ENCODE measurements at regions not wholly inside any gene's neighbourhood (a gene's known extent, or its start where the extent isn't known, plus 50 kb on each side); places are given as distances from the start of the nearest gene placed in this dataset.

DNA sequence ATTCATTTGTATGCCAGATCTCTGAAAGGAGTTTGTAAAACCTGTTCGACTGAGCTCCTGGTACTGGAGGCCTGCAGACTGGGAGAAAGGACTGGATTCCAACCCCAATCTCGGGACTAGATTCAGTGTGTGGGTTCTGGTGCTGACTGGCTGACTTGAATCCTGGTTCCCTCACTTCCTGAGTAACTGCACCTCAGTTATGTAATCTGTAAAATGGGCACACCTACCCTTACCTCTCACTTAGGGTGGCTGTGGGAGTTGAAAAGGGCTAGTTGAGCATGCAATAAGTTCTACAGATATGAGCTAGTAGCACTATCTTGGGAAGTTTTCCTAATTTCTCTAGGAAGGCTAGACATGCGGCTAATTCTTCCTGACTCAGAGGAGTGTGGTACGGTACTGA is 621.3 kb upstream of the TBX3 start (continued):
- TF ChIP-seq, protein P1, sequence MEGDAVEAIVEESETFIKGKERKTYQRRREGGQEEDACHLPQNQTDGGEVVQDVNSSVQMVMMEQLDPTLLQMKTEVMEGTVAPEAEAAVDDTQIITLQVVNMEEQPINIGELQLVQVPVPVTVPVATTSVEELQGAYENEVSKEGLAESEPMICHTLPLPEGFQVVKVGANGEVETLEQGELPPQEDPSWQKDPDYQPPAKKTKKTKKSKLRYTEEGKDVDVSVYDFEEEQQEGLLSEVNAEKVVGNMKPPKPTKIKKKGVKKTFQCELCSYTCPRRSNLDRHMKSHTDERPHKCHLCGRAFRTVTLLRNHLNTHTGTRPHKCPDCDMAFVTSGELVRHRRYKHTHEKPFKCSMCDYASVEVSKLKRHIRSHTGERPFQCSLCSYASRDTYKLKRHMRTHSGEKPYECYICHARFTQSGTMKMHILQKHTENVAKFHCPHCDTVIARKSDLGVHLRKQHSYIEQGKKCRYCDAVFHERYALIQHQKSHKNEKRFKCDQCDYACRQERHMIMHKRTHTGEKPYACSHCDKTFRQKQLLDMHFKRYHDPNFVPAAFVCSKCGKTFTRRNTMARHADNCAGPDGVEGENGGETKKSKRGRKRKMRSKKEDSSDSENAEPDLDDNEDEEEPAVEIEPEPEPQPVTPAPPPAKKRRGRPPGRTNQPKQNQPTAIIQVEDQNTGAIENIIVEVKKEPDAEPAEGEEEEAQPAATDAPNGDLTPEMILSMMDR (IDR thresholded peaks at IDR 0.05): no peak
- TF ChIP-seq, protein P2, sequence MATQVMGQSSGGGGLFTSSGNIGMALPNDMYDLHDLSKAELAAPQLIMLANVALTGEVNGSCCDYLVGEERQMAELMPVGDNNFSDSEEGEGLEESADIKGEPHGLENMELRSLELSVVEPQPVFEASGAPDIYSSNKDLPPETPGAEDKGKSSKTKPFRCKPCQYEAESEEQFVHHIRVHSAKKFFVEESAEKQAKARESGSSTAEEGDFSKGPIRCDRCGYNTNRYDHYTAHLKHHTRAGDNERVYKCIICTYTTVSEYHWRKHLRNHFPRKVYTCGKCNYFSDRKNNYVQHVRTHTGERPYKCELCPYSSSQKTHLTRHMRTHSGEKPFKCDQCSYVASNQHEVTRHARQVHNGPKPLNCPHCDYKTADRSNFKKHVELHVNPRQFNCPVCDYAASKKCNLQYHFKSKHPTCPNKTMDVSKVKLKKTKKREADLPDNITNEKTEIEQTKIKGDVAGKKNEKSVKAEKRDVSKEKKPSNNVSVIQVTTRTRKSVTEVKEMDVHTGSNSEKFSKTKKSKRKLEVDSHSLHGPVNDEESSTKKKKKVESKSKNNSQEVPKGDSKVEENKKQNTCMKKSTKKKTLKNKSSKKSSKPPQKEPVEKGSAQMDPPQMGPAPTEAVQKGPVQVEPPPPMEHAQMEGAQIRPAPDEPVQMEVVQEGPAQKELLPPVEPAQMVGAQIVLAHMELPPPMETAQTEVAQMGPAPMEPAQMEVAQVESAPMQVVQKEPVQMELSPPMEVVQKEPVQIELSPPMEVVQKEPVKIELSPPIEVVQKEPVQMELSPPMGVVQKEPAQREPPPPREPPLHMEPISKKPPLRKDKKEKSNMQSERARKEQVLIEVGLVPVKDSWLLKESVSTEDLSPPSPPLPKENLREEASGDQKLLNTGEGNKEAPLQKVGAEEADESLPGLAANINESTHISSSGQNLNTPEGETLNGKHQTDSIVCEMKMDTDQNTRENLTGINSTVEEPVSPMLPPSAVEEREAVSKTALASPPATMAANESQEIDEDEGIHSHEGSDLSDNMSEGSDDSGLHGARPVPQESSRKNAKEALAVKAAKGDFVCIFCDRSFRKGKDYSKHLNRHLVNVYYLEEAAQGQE (IDR thresholded peaks at IDR 0.05): no peak
- TF ChIP-seq HDAC2 (IDR thresholded peaks at IDR 0.05) (no peak), NPAS2 (CRISPR knock-in tag; IDR thresholded peaks at IDR 0.05; ENCODE audit: borderline replicate concordance) (no peak)

DNA sequence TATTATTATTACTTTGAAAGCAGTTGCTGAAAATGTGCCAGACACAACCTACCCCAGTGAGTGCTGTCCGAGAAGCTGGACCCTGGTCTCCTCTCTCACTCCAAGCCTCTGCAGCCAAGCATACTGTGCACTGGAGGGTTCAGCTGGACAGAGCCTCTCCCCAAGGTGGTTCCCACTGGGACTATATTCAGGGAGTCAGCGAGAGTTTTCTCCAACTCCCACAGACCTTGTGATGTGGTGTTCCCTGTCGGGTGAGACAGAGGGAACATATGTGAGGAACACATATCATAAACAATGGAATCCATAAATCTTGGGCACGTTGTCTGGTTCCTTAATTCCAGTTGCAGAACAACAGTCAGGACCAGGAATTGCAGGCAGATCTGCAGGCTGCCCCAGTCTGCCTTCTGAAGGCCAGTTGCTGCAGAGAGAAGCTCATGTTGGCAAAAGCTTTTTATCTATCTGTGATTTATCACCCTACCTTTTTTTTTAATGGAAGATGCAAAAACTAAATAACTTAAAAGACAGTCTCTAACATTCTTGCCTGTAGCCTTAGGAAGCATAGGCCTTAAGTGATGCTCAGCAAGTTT is 619.8 kb upstream of the TBX3 start:
- TF ChIP-seq ZSCAN20 (CRISPR knock-in tag; IDR thresholded peaks at IDR 0.05): no peak
- TF ChIP-seq NPAS2 (CRISPR knock-in tag; IDR thresholded peaks at IDR 0.05; ENCODE audit: borderline replicate concordance): no peak
- no peak for TF ChIP-seq NFE2L2 (conservative IDR thresholded peaks at IDR 0.05; ENCODE audit: low read length)
- TF ChIP-seq, protein P3, sequence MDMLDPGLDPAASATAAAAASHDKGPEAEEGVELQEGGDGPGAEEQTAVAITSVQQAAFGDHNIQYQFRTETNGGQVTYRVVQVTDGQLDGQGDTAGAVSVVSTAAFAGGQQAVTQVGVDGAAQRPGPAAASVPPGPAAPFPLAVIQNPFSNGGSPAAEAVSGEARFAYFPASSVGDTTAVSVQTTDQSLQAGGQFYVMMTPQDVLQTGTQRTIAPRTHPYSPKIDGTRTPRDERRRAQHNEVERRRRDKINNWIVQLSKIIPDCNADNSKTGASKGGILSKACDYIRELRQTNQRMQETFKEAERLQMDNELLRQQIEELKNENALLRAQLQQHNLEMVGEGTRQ (IDR thresholded peaks at IDR 0.05): no peak
- TF ChIP-seq, protein P4, sequence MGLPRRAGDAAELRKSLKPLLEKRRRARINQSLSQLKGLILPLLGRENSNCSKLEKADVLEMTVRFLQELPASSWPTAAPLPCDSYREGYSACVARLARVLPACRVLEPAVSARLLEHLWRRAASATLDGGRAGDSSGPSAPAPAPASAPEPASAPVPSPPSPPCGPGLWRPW (IDR thresholded peaks at IDR 0.05): no peak
- TF ChIP-seq JUN (IDR thresholded peaks at IDR 0.05): no peak
- TF ChIP-seq, protein P5, sequence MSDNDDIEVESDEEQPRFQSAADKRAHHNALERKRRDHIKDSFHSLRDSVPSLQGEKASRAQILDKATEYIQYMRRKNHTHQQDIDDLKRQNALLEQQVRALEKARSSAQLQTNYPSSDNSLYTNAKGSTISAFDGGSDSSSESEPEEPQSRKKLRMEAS (IDR thresholded peaks at IDR 0.05): no peak
- TF ChIP-seq NR3C1 (IDR thresholded peaks at IDR 0.05): no peak
- no peak for TF ChIP-seq CBX8 (IDR thresholded peaks at IDR 0.05)
- no peak for DNase-seq (ENCODE audit: low read depth in 1 of 2, low spot score in 1 of 2)
- no peaks in the 10 kb centered on the region for H3K4me1 ChIP-seq
- WGBS (ENCODE audit: missing lambda C conversion rate): 48% methylated on average over 4 of the region's 4 CpGs
- ChIA-PET POLR2A (interaction anchor here (0.6 kb wide), 1 partner anchor 620 kb away, joined by 3 read pairs; the partner anchor contains the start of gene TBX3), CTCF (interaction anchor here (0.6 kb wide), 1 partner anchor 32 kb away, joined by 3 read pairs; no protein-coding TSS in a partner anchor)
- H3K27ac ChIP-seq: no peak overlapping the region
- no peaks in the 10 kb centered on the region for H3K9me3 ChIP-seq
- peak in 1 of 2 experiments; percentile 32; a peak in 1 of 6 replicates for ATAC-seq
- no peak for FAIRE-seq
- no peak overlapping the region for H3K4me3 ChIP-seq
- no peak overlapping the region for H3K4me2 ChIP-seq

DNA sequence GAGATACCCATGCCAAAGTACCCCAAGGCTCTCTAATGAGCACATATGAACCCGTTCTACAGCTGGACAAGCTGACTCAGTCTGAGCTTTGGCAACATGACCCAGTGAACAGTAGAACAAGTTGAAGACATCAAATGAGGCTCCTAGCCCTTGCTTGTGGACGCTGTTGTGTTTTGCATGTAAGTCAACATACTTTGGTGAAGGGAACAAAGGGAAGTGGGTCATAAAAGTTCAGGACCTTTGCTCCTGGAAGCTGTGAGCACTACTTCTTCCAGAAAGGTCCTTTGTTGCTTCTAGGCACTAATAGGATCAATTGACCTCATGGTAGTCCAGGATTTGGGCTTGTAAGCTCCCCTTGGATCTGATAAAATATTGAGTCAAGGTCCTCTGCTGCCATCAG is 613.5 kb upstream of the TBX3 start:
- FAIRE-seq (no peak), DNase-seq (ENCODE audit: low read depth in 1 of 2, low spot score in 1 of 2) (no peak), ATAC-seq (no peak)
- no peak overlapping the region for H3K4me3 ChIP-seq
- H3K9me3 ChIP-seq: no peaks in the 10 kb centered on the region
- 53% methylated on average over 2 of the region's 2 CpGs for WGBS (ENCODE audit: missing lambda C conversion rate)
- CTCF ChIA-PET: no interaction called here
- no peak overlapping the region for H3K4me2 ChIP-seq
- peaks cover 31% of the 10 kb centered on the region for H3K4me1 ChIP-seq
- POLR2A ChIA-PET: no interaction called here
- H3K27ac ChIP-seq: no peak overlapping the region
- TF ChIP-seq HDAC2 (IDR thresholded peaks at IDR 0.05): no peak

DNA sequence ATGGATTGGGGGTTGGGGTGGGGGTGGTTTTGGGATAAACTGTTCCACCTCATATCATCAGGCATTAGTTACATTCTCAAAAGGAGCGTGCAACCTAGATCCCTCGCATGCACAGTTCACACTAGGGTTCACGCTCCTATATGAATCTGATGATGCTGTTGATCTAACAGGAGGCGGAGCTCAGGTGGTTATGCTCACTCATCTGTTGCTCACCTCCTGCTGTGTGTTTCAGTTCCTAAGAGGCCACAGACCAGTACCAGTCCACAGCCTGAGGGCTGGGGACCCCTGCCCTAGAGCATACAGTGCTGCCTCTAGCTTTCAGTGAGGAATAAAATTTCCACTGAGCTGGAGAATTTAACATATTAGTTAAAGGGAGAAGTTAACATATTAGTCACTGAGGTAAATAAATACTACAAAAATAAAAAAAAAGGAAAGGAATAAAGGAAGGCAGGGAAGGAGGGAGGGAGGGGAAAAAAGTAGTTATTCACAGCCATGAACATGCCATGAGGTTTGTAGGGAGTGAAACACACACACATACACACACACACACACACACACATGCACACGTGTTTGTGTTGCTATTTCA is 612.7 kb upstream of the TBX3 start:
- Histone ChIP-seq H3K4me3 (no peak overlapping the region), H3K4me1 (peaks cover 31% of the 10 kb centered on the region), H3K27ac (no peak overlapping the region), H3K4me2 (no peak overlapping the region), H3K9me3 (no peaks in the 10 kb centered on the region)
- POLR2A ChIA-PET: no interaction called here
- DNase-seq (ENCODE audit: low read depth in 1 of 2, low spot score in 1 of 2): no peak
- ATAC-seq: no peak
- FAIRE-seq: no peak
- CTCF ChIA-PET: no interaction called here
- 74% methylated on average over 5 of the region's 5 CpGs for WGBS (ENCODE audit: missing lambda C conversion rate)
- TF ChIP-seq RARB (CRISPR knock-in tag; IDR thresholded peaks at IDR 0.05) (no peak), CBX2 (IDR thresholded peaks at IDR 0.05; ENCODE audit: borderline replicate concordance, low read depth) (no peak), HEYL (CRISPR knock-in tag; IDR thresholded peaks at IDR 0.05) (no peak), ZFP36 (IDR thresholded peaks at IDR 0.05; ENCODE audit: borderline replicate concordance, partially characterized antibody) (no peak), NFE2L2 (conservative IDR thresholded peaks at IDR 0.05; ENCODE audit: low read length) (no peak), FOSB (CRISPR knock-in tag; IDR thresholded peaks at IDR 0.05) (no peak), TP53 (CRISPR knock-in tag; IDR thresholded peaks at IDR 0.05) (no peak), JUN (IDR thresholded peaks at IDR 0.05) (no peak), MAFK (IDR thresholded peaks at IDR 0.05; ENCODE audit: partially characterized antibody) (no peak), EHF (CRISPR knock-in tag; IDR thresholded peaks at IDR 0.05) (no peak)
- TF ChIP-seq, protein P6, sequence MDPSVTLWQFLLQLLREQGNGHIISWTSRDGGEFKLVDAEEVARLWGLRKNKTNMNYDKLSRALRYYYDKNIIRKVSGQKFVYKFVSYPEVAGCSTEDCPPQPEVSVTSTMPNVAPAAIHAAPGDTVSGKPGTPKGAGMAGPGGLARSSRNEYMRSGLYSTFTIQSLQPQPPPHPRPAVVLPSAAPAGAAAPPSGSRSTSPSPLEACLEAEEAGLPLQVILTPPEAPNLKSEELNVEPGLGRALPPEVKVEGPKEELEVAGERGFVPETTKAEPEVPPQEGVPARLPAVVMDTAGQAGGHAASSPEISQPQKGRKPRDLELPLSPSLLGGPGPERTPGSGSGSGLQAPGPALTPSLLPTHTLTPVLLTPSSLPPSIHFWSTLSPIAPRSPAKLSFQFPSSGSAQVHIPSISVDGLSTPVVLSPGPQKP (IDR thresholded peaks at IDR 0.05; ENCODE audit: low read depth, low read length): no peak
- TF ChIP-seq, protein P4 (IDR thresholded peaks at IDR 0.05): no peak

All from A549 (cell line).